ENCODE measurements at regions not wholly inside any gene's neighbourhood (a gene's known extent, or its start where the extent isn't known, plus 50 kb on each side); places are given as distances from the start of the nearest gene placed in this dataset.

- TF ChIP-seq CTCF (IDR thresholded peaks at IDR 0.05), result no peak
- DNase-seq (ENCODE audit: low spot score), result no peak
- Histone ChIP-seq H3K4me3 (no peak overlapping the region), H3K27ac (no peak overlapping the region)
Measured at GRCh38 chr12:34297126-34297789, 275.0 kb downstream of the ALG10 start.

- Histone ChIP-seq H3K4me3 (no peak overlapping the region), H3K27ac (no peak overlapping the region)
- TF ChIP-seq CTCF (IDR thresholded peaks at IDR 0.05), result no peak
- no peak for DNase-seq (ENCODE audit: low spot score)
Measured at GRCh38 chr12:34297790-34298164, 275.5 kb downstream of the ALG10 start.

GRCh38 chr12:34298176-34298970 lies 276.1 kb downstream of the ALG10 start:
- TF ChIP-seq CTCF (IDR thresholded peaks at IDR 0.05), result no peak
- Histone ChIP-seq H3K27ac (no peak overlapping the region), H3K4me3 (no peak overlapping the region)
- no peak for DNase-seq (ENCODE audit: low spot score)

- Histone ChIP-seq H3K4me3 (no peak overlapping the region), H3K27ac (no peak overlapping the region)
- DNase-seq (ENCODE audit: low spot score), result no peak
- no peak for TF ChIP-seq CTCF (IDR thresholded peaks at IDR 0.05)
Measured at GRCh38 chr12:34298971-34299801, 276.9 kb downstream of the ALG10 start.

- H3K27ac ChIP-seq, result no peak overlapping the region
- no peak overlapping the region for H3K4me3 ChIP-seq
- no peak for TF ChIP-seq CTCF (IDR thresholded peaks at IDR 0.05)
- DNase-seq (ENCODE audit: low spot score), result no peak
Measured at GRCh38 chr12:34299802-34300193, 277.5 kb downstream of the ALG10 start.

GRCh38 chr12:34300376-34301250 lies 278.3 kb downstream of the ALG10 start:
- H3K4me3 ChIP-seq, result no peak overlapping the region
- no peak for TF ChIP-seq CTCF (IDR thresholded peaks at IDR 0.05)
- DNase-seq (ENCODE audit: low spot score), result no peak

More at GRCh38 chr12:34300376-34301250, 278.3 kb downstream of the ALG10 start:
- H3K27ac ChIP-seq, result no peak overlapping the region

All from coronary artery (tissue), 2 donors.